GM06990 (cell line): ENCODE measurements at regions not wholly inside any gene's neighbourhood (a gene's known extent, or its start where the extent isn't known, plus 50 kb on each side); places are given as distances from the start of the nearest gene placed in this dataset.

ENCODE experiments used
- DNase-seq: peaks from one replicate; pipeline ENCODE4 v3.0.0-alpha.2; 2011; ENCODE audit not compliant: insufficient read length; ENCODE audit errors: extremely low read depth
- H3K27me3 ChIP-seq: replicated peaks from 2 replicates; pipeline ENCODE4 v1.6.0; 2011; ENCODE audit warnings: low read length; ENCODE audit not compliant: control insufficient read depth, insufficient read depth
- H3K36me3 ChIP-seq: 2 replicates; pipeline ENCODE4 v1.5.1; 2011; ENCODE audit warnings: low read length; ENCODE audit not compliant: control insufficient read depth, insufficient read depth
- H3K4me3 ChIP-seq: replicated peaks from 2 replicates; pipeline ENCODE4 v1.5.1; 2011; ENCODE audit warnings: low read depth, mild to moderate bottlenecking, control low read depth, low read length
- CTCF ChIP-seq: IDR thresholded peaks from 2 replicates; pipeline ENCODE4 v1.5.1; 2011; ENCODE audit warnings: low read length, control low read depth, mild to moderate bottlenecking, inconsistent platforms; ENCODE audit not compliant: insufficient read depth, poor library complexity, severe bottlenecking

- Histone ChIP-seq H3K4me3 (no peak overlapping the region), H3K27me3 (no peaks in the 10 kb centered on the region), H3K36me3 (no peaks in the 10 kb centered on the region)
- TF ChIP-seq CTCF = no peak
- DNase-seq = no peak
Measured at GRCh38 chr9:6128030-6128429, 87.6 kb upstream of the IL33 start.

- TF ChIP-seq CTCF = no peak
Measured at GRCh38 chr9:6126377-6126776, 89.2 kb upstream of the IL33 start.

GRCh38 chr9:6123416-6123815 is 92.2 kb upstream of the IL33 start:
- no peak for DNase-seq
- no peak overlapping the region for H3K4me3 ChIP-seq
- H3K27me3 ChIP-seq = no peaks in the 10 kb centered on the region
- no peak for TF ChIP-seq CTCF
- no peaks in the 10 kb centered on the region for H3K36me3 ChIP-seq

More at GRCh38 chr9:6126377-6126776, 89.2 kb upstream of the IL33 start:
- DNase-seq = no peak
- H3K27me3 ChIP-seq = no peaks in the 10 kb centered on the region
- no peak overlapping the region for H3K4me3 ChIP-seq
- no peaks in the 10 kb centered on the region for H3K36me3 ChIP-seq

- Histone ChIP-seq H3K36me3 (no peaks in the 10 kb centered on the region), H3K4me3 (no peak overlapping the region), H3K27me3 (no peaks in the 10 kb centered on the region)
- TF ChIP-seq CTCF = no peak
- DNase-seq = no peak
Measured at GRCh38 chr9:6121707-6122106, 93.9 kb upstream of the IL33 start.

GRCh38 chr9:6114424-6114823 is 99.0 kb upstream of the RANBP6 start:
- DNase-seq = no peak
- no peak for TF ChIP-seq CTCF
- H3K27me3 ChIP-seq = no peaks in the 10 kb centered on the region
- no peaks in the 10 kb centered on the region for H3K36me3 ChIP-seq
- H3K4me3 ChIP-seq = no peak overlapping the region

- Histone ChIP-seq H3K27me3 (no peaks in the 10 kb centered on the region), H3K4me3 (no peak overlapping the region), H3K36me3 (no peaks in the 10 kb centered on the region)
- no peak for DNase-seq
- TF ChIP-seq CTCF = no peak
Measured at GRCh38 chr9:6113819-6114218, 98.4 kb upstream of the RANBP6 start.
